Activated CD8-positive, alpha-beta memory T cell treated with anti-CD3 and anti-CD28 coated beads for 36 hours (primary cell): ENCODE measurements at regions not wholly inside any gene's neighbourhood (a gene's known extent, or its start where the extent isn't known, plus 50 kb on each side); places are given as distances from the start of the nearest gene placed in this dataset.
"Not testable (repeated sequence)": the region's sequence is repeated elsewhere in the genome, so short reads cannot be mapped to it uniquely, and the experiment has no call there.

ENCODE experiments used
- CTCF ChIA-PET: fragments of 350-600 bp; sonication (Branson Sonifier 250); formaldehyde crosslinking; loops from one replicate; lab custom pipeline; 2021; ENCODE audit warnings: antibody characterized with exemption; lab: Charles Lee
- POLR2A ChIA-PET: fragments of 350-600 bp; sonication (Branson Sonifier 250); formaldehyde crosslinking; loops from one replicate; lab custom pipeline; 2021; ENCODE audit warnings: antibody characterized with exemption; lab: Charles Lee

DNA sequence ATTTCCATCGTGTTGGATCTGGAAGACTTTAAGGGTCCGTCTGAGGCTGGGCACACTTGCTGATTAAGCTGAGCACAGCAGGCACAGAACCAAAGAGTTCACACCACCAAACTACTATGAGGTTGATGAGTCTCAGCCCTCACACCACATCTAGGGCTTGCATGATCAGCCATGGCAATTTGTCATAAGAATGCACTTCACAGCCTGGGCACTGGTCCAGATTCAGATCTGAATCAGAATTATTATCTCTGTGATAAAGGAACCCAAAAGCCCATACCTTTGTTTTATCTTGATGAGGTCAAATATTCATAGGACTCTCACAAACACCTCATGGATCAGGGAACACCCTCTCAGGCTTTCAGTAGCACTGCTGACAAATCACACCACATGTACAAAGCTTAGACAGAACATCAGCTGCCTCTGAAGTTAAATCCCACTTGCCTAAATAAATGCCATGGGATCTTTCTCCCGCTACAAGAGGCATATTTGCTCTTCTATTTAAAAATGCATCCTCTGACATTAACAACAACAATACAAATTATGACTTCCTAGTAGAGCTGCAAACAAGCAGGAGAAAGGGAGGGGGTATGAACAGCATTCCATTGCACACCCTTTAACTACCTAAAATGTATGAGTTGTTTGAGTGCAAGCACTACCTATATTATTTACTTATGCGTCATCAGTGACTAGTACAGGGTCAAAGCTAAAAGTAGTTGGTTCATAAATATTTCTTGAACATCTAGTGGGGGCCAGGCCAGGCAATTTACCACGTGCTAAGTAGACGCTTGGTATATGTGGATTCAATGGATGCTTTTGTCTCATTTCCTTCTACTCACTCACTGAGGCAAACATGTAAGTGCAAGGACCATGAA is 186.3 kb upstream of the FGF13 start:
- ChIA-PET CTCF (no interaction called here), POLR2A (no interaction called here)

- POLR2A ChIA-PET = no interaction called here
- CTCF ChIA-PET = no interaction called here
These were observed 179.0 kb upstream of the FGF13 start for GRCh38 chrX:138890491-138890890.

GRCh38 chrX:138889149-138889548 is 177.6 kb upstream of the FGF13 start:
- CTCF ChIA-PET = no interaction called here
- POLR2A ChIA-PET = no interaction called here

DNA sequence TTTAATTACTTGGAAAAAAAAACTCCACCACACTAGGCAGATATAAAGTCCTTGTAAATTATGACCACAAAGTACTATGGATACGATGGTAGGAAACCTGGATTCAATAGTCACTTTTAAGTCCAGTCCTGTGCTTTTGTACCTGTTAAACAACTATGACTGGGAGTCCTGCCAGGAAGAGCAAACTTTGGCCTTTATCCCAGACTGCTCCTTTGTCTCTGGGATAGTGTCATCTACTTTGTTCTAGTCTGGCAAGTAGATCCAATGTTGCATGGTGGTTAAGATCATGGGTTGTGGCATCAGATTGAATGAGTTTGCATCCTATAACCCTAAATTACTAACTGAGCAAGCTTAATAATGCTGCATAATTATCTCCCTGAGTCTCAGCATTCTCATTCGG is 175.3 kb upstream of the FGF13 start:
- ChIA-PET CTCF (no interaction called here), POLR2A (no interaction called here)

DNA sequence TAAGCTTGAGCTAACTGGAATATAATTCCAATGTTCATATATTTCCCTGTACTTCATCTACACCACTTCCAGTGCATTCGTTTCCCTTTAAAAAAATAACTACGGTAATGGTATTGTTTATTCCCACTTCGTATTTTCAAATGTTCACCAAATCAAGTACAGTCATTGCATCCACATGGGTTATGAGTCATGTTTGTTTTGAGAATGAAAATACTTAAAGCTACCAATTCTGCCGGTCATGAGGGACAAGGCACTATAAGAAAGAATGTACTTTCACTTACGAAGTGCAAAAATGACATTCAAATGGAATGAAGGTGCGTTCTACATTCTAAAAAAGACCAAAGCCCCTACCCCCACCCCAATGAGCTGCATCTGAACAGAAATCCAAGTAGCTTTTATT is 174.4 kb upstream of the FGF13 start:
- CTCF ChIA-PET = no interaction called here

GRCh38 chrX:138880293-138880692 is 168.8 kb upstream of the FGF13 start:
- POLR2A ChIA-PET, CTCF ChIA-PET: not testable (repeated sequence)

More for the DNA sequence above, 174.4 kb upstream of the FGF13 start:
- POLR2A ChIA-PET = no interaction called here

GRCh38 chrX:138877746-138878145 is 166.2 kb upstream of the FGF13 start:
- ChIA-PET POLR2A (no interaction called here), CTCF (no interaction called here)

- POLR2A ChIA-PET = no interaction called here
- CTCF ChIA-PET = no interaction called here
These were observed 164.0 kb upstream of the FGF13 start for GRCh38 chrX:138875472-138875871.

- ChIA-PET POLR2A (no interaction called here), CTCF (no interaction called here)
These were observed 162.9 kb upstream of the FGF13 start for GRCh38 chrX:138874271-138874935.

DNA sequence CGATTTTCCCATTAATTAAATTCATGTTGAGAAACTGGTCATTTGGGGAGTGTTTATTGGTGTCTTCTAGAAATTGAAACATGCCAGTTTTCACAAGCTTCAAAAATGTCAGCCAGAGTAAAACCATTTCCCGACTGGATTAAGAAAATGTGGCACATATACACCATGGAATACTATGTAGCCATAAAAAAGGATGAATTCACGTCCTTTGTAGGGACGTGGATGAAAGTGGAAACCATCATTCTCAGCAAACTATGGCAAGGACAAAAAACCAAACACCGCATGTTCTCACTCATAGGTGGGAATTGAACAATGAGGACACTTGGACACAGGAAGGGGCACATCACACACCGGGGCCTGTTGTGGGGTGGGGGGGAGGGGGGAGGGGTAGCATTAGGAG is 162.1 kb upstream of the FGF13 start:
- CTCF ChIA-PET, POLR2A ChIA-PET: not testable (repeated sequence)

DNA sequence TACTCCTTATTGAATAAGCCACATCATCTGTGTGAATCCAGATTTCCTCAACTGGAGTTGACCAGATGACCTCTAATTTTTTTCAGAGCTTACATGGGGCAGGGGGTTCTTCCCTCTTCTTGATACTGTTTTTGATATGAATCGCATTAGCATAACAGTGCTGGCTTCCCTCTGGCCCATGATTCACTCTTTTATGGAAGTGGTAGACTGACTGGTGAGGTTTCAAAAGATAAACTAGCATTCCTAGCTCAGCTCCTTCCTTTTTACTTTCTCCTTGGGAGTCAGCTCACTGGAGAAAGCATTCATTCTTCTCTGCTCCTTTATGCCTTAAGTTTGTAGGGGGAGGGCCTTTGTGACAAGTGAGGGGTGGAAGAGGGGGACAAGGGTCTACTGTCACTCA is 161.0 kb upstream of the FGF13 start:
- ChIA-PET POLR2A (no interaction called here), CTCF (no interaction called here)

DNA sequence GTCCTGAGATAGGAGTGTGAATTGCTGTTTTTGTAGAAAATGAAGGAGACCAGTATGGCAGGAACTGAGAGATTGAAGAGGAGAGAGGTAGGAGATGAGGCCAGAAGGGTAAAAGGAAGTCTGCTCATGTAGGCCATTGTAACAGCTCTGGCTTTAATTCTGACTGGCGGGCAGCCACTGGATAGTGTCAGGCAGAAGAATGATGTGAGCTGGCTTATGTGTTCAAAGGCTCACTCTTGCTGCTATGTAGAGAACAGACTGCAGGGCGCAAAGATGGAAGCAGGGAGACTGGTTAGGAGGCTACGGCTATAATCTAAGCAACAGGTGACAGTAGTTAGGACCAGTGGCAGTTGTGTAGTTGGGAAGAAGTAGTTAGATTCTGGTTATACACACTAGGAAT is 160.2 kb upstream of the FGF13 start:
- ChIA-PET POLR2A (no interaction called here), CTCF (no interaction called here)

- ChIA-PET POLR2A (no interaction called here), CTCF (no interaction called here)
These were observed 155.1 kb upstream of the FGF13 start for GRCh38 chrX:138866643-138867042.

DNA sequence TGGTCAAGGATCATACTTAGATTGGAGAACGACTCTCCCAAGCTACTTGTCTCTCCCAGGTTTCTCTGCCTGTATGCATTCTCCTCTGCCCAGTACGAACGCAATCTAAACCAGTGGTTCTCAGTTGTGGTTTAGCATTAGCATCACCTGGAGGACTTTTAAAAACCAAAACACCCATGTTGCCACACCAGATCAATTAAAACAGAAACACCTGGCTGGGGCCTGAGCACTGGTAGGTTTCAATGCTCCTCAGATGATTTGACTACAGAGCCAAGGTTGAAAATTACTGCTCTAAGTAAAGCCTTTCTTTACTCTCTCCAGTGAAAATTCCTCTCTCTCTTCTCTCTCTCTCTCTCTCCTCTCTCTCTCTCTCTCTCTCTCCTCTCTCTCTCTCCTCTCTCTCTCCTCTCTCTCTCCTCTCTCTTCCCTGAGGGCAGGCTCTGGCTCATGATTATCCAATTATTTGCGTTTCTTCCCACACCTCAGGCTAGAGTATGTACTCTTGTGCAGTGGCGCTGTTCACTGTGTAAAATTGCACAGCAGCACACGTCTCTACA is 153.7 kb upstream of the FGF13 start:
- POLR2A ChIA-PET = no interaction called here
- CTCF ChIA-PET = no interaction called here

GRCh38 chrX:138859421-138859820 is 147.9 kb upstream of the FGF13 start:
- POLR2A ChIA-PET = no interaction called here
- CTCF ChIA-PET = no interaction called here

DNA sequence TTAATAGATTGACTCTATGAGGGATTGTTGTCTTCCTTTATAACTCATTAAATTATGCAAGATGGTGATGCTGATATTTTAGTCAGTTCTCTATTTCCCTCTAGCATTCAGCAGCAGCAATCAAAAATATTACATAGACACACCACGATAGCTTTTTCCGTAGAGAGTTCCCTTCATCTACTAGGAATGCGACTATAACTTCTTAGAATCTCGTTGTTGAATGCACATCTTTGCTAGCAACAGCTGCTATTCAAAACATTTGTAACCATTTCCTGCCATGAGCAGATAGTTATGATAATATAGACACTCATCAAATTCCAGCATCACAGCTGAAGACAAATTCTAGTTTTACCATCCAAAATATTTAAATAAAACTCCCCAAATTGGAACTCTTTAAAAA is 147.4 kb upstream of the FGF13 start:
- ChIA-PET CTCF (no interaction called here), POLR2A (no interaction called here)

- POLR2A ChIA-PET = no interaction called here
- CTCF ChIA-PET = no interaction called here
These were observed 146.9 kb upstream of the FGF13 start for GRCh38 chrX:138858438-138858837.

GRCh38 chrX:138856881-138857604 is 145.5 kb upstream of the FGF13 start:
- POLR2A ChIA-PET = no interaction called here
- CTCF ChIA-PET = no interaction called here

DNA sequence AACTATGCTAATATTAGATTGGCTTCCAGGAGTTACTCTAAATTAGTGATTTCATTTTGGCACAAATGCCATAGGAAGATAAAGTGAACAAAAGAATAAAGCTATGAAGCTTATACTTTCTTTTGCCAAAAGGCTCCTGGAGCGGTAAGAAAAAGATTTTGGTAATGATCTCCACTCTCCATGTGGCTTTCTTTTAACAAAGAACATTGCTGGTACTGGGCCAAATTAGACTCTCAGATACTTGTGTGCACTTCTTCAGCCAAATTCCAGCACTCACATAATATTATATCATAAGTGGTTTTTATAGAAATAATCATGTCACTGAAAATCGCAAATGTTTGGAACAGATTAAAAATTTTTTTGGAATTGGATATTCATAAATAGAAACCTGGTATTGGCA is 142.4 kb upstream of the FGF13 start:
- ChIA-PET CTCF (no interaction called here), POLR2A (no interaction called here)

- ChIA-PET POLR2A (no interaction called here), CTCF (no interaction called here)
These were observed 138.0 kb upstream of the FGF13 start for GRCh38 chrX:138849521-138849920.
